HEK293 (cell line): ENCODE measurements at regions not wholly inside any gene's neighbourhood (a gene's known extent, or its start where the extent isn't known, plus 50 kb on each side); places are given as distances from the start of the nearest gene placed in this dataset.

ENCODE experiments used
- CTCF ChIA-PET: fragments of 350-600 bp; formaldehyde crosslinking; extraction: SDS; loops from one replicate; lab custom pipeline; 2021; ENCODE audit warnings: antibody characterized with exemption; lab: Yijun Ruan, JAX
- POLR2A ChIA-PET: fragments of 300-600 bp; formaldehyde crosslinking; extraction: SDS; loops from one replicate; lab custom pipeline; 2020; ENCODE audit warnings: antibody characterized with exemption, inconsistent platforms; lab: Yijun Ruan, JAX
- H3K27ac ChIP-seq: fragments of 200-500 bp; sonication (Bioruptor generic); 2 replicates; pipeline ENCODE4 v1.5.1; 2014; ENCODE audit warnings: low read depth, low read length, control low read depth, inconsistent platforms; ENCODE audit errors: extremely low read depth
- H3K36me3 ChIP-seq, 2 experiments: fragments of 200-500 bp in 1 of 2; sonication (Bioruptor generic) in 1 of 2; 1 replicate in 1 of 2; 2 replicates in 1 of 2; pipeline ENCODE4 v1.5.1; 2014 to 2017; ENCODE audit warnings: inconsistent platforms in 2 of 2, low read length in 2 of 2; ENCODE audit not compliant: control insufficient read depth in 2 of 2, insufficient read depth in 1 of 2
- H3K4me1 ChIP-seq: fragments of 200-500 bp; sonication (Bioruptor generic); 2 replicates; pipeline ENCODE4 v1.5.1; 2014; ENCODE audit warnings: mild to moderate bottlenecking, low read length, inconsistent platforms; ENCODE audit not compliant: control insufficient read depth, insufficient read depth
- H3K4me3 ChIP-seq: 2 replicates; pipeline ENCODE4 v1.5.1; 2011; ENCODE audit warnings: low read depth, mild to moderate bottlenecking, control low read depth, low read length, moderate library complexity
- H3K9me3 ChIP-seq: fragments of 200-500 bp; sonication (Bioruptor generic); 2 replicates; pipeline ENCODE4 v1.5.1; 2014; ENCODE audit warnings: low read depth, low read length, inconsistent platforms; ENCODE audit not compliant: control insufficient read depth, insufficient read depth
- FEZF1 ChIP-seq: fragments of 450-650 bp; formaldehyde crosslinking; IDR thresholded peaks from 2 replicates; pipeline ENCODE4 v1.5.1; 2016; ENCODE audit warnings: missing biosample characterization, missing genetic modification characterization
- GFI1B ChIP-seq: fragments of 450-650 bp; formaldehyde crosslinking; IDR thresholded peaks from 2 replicates; pipeline ENCODE4 v1.5.1; 2016; ENCODE audit warnings: missing biosample characterization, missing genetic modification characterization
- PRDM1 ChIP-seq: fragments of 450-650 bp; formaldehyde crosslinking; IDR thresholded peaks from 2 replicates; pipeline ENCODE4; 2016; ENCODE audit warnings: missing biosample characterization, missing genetic modification characterization
- SCRT1 ChIP-seq: fragments of 450-650 bp; formaldehyde crosslinking; IDR thresholded peaks from 2 replicates; pipeline ENCODE4 v1.5.1; 2016; ENCODE audit warnings: missing biosample characterization, missing genetic modification characterization, borderline replicate concordance
- SCRT2 ChIP-seq: fragments of 450-650 bp; formaldehyde crosslinking; IDR thresholded peaks from 2 replicates; pipeline ENCODE4 v1.5.1; 2016; ENCODE audit warnings: missing biosample characterization, missing genetic modification characterization
- SP7 ChIP-seq: fragments of 450-650 bp; formaldehyde crosslinking; IDR thresholded peaks from 2 replicates; pipeline ENCODE4 v1.5.1; 2016; ENCODE audit warnings: missing biosample characterization, missing genetic modification characterization
- ZNF133 ChIP-seq: fragments of 450-650 bp; formaldehyde crosslinking; IDR thresholded peaks from 2 replicates; pipeline ENCODE4 v1.5.1; 2016; ENCODE audit warnings: missing biosample characterization, missing genetic modification characterization
- ZNF335 ChIP-seq: fragments of 450-650 bp; formaldehyde crosslinking; conservative IDR thresholded peaks from 2 replicates; pipeline ENCODE4 v1.5.1; 2016; ENCODE audit warnings: missing biosample characterization, missing genetic modification characterization
- ZNF48 ChIP-seq: fragments of 450-650 bp; formaldehyde crosslinking; IDR thresholded peaks from 2 replicates; pipeline ENCODE4 v1.5.1; 2016; ENCODE audit warnings: missing biosample characterization, missing genetic modification characterization
- ZNF510 ChIP-seq: fragments of 450-650 bp; formaldehyde crosslinking; IDR thresholded peaks from 2 replicates; pipeline ENCODE4 v1.5.1; 2018; ENCODE audit warnings: mild to moderate bottlenecking, missing genetic modification characterization, missing biosample characterization; ENCODE audit not compliant: insufficient replicate concordance
- ZNF670 ChIP-seq: fragments of 450-650 bp; formaldehyde crosslinking; IDR thresholded peaks from 2 replicates; pipeline ENCODE4 v1.5.1; 2016; ENCODE audit warnings: missing biosample characterization, missing genetic modification characterization, low read depth
- TF ChIP-seq, protein P1 (sequence below): fragments of 450-650 bp; formaldehyde crosslinking; IDR thresholded peaks from 2 replicates; pipeline ENCODE4 v1.5.1; 2016; ENCODE audit warnings: missing biosample characterization, missing genetic modification characterization, borderline replicate concordance
- TF ChIP-seq, protein P2 (sequence below): fragments of 450-650 bp; formaldehyde crosslinking; IDR thresholded peaks from 2 replicates; pipeline ENCODE4 v1.5.1; 2016; ENCODE audit warnings: missing biosample characterization, missing genetic modification characterization, borderline replicate concordance
- TF ChIP-seq, protein P3 (sequence below): fragments of 450-650 bp; formaldehyde crosslinking; IDR thresholded peaks from 2 replicates; pipeline ENCODE4 v1.5.1; 2017; ENCODE audit warnings: missing biosample characterization, missing genetic modification characterization

DNA sequence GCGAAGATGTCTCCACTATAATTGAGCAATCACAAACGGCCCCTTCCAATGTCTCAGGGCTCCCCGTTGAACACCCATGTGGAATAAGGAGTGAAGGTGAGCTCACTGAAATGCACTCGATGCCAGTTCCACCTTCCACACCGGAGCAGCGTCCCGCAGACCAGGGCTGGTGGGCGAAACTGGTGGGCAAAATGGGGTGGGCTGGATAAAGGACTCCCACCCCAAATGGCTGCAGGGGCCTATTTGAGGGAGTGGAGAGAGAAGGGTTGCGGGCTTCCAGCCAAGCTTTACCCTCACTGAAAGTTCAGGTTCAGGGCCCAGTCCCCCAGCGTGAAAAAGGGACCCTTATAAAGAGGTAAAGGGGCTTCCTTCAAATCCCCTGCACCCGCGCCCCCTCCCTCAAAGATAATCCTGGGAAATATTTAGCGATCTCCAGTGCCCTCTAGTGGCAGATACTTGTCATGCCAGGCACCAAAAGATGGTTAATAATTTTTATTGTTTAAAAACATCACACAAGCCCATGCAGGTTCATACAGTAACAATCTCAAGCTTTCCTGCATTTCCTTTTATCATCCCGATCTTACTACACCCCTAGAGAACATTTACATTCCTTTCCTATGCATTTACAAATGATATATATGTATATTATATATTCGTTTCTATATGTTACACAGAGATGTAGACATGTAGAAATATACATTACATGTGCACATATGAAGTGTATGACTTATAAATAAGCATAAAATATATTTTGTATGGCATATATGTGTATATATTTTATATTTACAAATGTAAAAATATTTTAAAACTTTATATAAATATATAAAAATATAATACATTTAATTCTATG lies 58.2 kb upstream of the NKX2-2 start (continued):
- TF ChIP-seq, protein P1, sequence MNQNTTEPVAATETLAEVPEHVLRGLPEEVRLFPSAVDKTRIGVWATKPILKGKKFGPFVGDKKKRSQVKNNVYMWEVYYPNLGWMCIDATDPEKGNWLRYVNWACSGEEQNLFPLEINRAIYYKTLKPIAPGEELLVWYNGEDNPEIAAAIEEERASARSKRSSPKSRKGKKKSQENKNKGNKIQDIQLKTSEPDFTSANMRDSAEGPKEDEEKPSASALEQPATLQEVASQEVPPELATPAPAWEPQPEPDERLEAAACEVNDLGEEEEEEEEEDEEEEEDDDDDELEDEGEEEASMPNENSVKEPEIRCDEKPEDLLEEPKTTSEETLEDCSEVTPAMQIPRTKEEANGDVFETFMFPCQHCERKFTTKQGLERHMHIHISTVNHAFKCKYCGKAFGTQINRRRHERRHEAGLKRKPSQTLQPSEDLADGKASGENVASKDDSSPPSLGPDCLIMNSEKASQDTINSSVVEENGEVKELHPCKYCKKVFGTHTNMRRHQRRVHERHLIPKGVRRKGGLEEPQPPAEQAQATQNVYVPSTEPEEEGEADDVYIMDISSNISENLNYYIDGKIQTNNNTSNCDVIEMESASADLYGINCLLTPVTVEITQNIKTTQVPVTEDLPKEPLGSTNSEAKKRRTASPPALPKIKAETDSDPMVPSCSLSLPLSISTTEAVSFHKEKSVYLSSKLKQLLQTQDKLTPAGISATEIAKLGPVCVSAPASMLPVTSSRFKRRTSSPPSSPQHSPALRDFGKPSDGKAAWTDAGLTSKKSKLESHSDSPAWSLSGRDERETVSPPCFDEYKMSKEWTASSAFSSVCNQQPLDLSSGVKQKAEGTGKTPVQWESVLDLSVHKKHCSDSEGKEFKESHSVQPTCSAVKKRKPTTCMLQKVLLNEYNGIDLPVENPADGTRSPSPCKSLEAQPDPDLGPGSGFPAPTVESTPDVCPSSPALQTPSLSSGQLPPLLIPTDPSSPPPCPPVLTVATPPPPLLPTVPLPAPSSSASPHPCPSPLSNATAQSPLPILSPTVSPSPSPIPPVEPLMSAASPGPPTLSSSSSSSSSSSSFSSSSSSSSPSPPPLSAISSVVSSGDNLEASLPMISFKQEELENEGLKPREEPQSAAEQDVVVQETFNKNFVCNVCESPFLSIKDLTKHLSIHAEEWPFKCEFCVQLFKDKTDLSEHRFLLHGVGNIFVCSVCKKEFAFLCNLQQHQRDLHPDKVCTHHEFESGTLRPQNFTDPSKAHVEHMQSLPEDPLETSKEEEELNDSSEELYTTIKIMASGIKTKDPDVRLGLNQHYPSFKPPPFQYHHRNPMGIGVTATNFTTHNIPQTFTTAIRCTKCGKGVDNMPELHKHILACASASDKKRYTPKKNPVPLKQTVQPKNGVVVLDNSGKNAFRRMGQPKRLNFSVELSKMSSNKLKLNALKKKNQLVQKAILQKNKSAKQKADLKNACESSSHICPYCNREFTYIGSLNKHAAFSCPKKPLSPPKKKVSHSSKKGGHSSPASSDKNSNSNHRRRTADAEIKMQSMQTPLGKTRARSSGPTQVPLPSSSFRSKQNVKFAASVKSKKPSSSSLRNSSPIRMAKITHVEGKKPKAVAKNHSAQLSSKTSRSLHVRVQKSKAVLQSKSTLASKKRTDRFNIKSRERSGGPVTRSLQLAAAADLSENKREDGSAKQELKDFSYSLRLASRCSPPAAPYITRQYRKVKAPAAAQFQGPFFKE (tag by site-specific recombination): no peak

DNA sequence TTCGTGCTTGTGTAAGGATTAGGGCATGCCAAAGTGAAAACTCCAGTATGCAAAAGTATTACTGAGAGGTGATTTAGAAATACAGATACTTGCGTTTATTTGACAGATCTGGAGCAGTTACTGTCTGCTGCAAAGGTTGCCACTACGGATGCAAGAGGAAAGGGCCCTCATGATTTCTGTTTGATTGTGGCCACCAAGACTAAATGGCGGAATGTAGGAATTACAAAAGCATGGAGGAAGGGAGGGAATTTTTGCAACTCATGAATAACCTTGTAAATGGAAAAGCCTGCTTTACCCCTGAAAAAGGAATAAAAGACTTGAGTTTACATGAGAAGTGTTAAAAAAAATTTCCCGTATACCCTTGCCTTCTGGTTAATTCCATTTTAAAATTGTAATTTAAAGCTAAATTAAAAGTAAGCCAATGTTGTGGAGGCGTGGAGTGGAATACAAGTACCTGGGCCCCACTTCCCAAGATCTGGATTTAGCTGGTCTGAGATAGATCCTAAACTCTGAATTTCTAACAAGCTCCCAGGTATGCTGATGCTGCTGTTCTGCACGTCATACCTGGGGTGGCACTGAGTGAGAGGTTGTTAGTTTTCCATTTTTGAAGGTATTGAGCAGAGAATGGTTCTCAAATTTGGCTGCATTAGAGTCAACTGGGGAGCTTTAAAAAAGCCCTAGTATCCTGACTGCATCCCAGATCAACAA lies 56.6 kb upstream of the NKX2-2 start:
- no peak overlapping the region for H3K27ac ChIP-seq
- ChIA-PET CTCF (interaction anchor here (0.6 to 5.0 kb wide), 20 partner anchors 8 to 1202 kb away, joined by 3 to 32 read pairs (median 8); no protein-coding TSS in a partner anchor), POLR2A (no interaction called here)
- H3K4me1 ChIP-seq: no peaks in the 10 kb centered on the region
- no peak overlapping the region for H3K4me3 ChIP-seq
- H3K36me3 ChIP-seq: no peaks in the 10 kb centered on the region
- no peak for TF ChIP-seq SCRT1 (tag by site-specific recombination)
- TF ChIP-seq, protein P2, sequence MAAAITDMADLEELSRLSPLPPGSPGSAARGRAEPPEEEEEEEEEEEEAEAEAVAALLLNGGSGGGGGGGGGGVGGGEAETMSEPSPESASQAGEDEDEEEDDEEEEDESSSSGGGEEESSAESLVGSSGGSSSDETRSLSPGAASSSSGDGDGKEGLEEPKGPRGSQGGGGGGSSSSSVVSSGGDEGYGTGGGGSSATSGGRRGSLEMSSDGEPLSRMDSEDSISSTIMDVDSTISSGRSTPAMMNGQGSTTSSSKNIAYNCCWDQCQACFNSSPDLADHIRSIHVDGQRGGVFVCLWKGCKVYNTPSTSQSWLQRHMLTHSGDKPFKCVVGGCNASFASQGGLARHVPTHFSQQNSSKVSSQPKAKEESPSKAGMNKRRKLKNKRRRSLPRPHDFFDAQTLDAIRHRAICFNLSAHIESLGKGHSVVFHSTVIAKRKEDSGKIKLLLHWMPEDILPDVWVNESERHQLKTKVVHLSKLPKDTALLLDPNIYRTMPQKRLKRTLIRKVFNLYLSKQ: no peak
- TF ChIP-seq SP7: no peak
- TF ChIP-seq FEZF1 (tag by site-specific recombination): no peak
- no peak for TF ChIP-seq GFI1B
- no peak for TF ChIP-seq ZNF133 (tag by site-specific recombination)
- TF ChIP-seq, protein P3, sequence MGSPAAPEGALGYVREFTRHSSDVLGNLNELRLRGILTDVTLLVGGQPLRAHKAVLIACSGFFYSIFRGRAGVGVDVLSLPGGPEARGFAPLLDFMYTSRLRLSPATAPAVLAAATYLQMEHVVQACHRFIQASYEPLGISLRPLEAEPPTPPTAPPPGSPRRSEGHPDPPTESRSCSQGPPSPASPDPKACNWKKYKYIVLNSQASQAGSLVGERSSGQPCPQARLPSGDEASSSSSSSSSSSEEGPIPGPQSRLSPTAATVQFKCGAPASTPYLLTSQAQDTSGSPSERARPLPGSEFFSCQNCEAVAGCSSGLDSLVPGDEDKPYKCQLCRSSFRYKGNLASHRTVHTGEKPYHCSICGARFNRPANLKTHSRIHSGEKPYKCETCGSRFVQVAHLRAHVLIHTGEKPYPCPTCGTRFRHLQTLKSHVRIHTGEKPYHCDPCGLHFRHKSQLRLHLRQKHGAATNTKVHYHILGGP (tag by site-specific recombination): no peak
- no peak for TF ChIP-seq ZNF48 (tag by site-specific recombination)
- no peak for TF ChIP-seq ZNF335
- no peak for TF ChIP-seq PRDM1
- TF ChIP-seq ZNF670 (tag by site-specific recombination): no peak
- TF ChIP-seq SCRT2 (tag by site-specific recombination): no peak
- TF ChIP-seq ZNF510 (tag by site-specific recombination): no peak
- no peaks in the 10 kb centered on the region for H3K9me3 ChIP-seq
